GM21367 (cell line): ENCODE measurements at regions not wholly inside any gene's neighbourhood (a gene's known extent, or its start where the extent isn't known, plus 50 kb on each side); places are given as distances from the start of the nearest gene placed in this dataset.

Experiments
- ATAC-seq: cut with Tn5 transposase; IDR thresholded peaks from one replicate; pipeline ENCODE4 v1.9.1; 2021; ENCODE audit not compliant: unreplicated experiment

DNA sequence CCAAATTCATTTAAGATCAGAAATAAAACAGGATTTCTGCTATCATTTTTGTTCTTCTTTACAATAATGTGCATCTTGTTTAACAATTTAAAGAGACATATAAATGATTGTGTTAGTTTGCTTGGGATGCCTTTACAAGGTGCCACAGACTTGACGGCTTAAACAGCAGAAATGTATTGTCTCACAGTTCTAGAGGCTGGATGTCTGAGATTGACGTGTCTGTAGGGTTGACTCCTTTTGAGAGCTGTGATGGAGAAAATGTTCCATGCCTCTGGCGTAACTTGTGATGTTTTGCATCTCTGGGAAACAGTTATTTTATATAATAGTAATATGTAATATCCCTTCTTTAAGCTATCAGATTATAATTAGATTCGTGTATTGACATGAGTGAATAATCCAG lies 1091.6 kb upstream of the PRMT6 start:
- no peak for ATAC-seq

- no peak for ATAC-seq
Observed at GRCh38 chr1:105997516-105997915, 1059.0 kb upstream of the PRMT6 start.

GRCh38 chr1:106022312-106022902 lies 1034.1 kb upstream of the PRMT6 start:
- no peak for ATAC-seq

DNA sequence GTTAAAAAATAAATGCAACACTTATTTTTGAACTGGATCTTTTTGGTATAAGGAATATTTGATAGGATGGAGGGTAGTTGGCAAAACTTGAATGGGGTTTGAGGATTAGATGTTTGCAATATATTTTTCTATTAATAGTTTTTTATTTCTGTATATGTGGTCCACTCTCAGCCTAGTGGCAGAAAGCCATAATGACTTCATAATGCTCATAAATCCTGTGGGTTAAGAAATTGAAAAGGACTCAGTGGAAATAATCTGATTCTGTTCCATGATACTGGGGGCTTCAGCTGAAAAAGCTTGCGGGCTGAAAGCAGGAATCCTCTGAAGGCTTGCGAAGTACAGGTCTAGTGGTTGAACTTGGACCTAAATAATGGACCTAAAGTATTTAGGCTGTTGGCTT lies 1028.6 kb upstream of the PRMT6 start:
- no peak for ATAC-seq

DNA sequence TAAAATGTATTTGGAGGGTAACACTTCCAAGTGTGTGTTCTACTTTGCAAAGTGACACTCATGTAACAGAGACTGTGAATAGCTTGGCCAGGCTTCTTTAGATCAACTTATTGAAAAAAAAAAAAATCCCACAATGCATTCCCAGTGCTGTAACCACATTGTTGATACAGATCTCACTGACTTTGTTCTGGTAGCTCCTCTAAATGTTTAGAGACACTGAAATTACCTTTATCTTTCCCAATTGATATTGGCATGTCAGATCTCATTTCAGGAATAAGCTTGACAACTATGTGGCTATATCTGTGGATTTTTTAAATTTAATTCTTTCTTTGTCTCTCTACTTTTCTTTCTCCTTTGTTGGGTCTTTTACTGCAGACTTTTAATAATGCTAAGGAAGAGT lies 1018.9 kb upstream of the PRMT6 start:
- no peak for ATAC-seq

DNA sequence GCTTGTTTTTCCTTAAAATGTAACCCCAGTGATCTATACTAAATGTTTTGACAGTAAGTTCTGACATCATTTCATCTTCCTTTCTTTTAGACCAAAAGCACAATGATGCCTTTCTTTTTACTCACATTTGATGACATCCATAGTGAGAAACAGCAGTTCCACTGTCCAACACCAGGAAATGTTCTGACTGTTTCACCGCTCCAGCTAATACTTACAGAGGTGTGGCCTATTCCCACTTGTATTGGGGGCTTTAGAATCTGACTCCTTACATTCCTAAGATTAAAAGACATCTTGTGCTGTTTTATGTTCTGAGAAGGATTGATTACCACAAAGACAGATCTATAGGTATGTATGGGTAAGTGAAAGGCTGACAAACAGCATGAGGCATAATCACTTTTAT lies 1018.2 kb upstream of the PRMT6 start:
- ATAC-seq = no peak

- ATAC-seq = no peak
Observed at GRCh38 chr1:106043971-106044370, 1012.5 kb upstream of the PRMT6 start.

- no peak for ATAC-seq
Observed at GRCh38 chr1:106047210-106047609, 1009.3 kb upstream of the PRMT6 start.

GRCh38 chr1:106049595-106049994 lies 1006.9 kb upstream of the PRMT6 start:
- ATAC-seq = no peak

- no peak for ATAC-seq
Observed at GRCh38 chr1:106055855-106056254, 1000.6 kb upstream of the PRMT6 start.

- no peak for ATAC-seq
Observed at GRCh38 chr1:106061586-106062495, 994.6 kb upstream of the PRMT6 start.

DNA sequence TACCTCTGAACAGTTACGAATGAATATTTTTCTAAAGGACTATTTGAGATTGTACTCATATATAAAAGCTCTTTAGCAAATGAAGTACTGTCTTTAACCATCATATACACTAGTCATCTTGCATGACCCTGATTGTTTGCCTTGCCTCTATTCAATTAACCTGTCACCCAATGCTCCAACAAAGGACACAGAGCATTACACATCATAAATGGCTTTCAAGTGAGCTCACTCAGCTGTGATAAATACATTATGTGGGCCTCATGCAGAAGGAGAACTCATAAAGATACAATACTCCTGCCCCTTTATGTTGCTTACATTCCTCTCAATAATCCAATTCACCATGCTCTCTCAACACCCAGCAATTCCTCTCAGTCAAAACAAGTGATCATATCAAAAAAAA lies 993.0 kb upstream of the PRMT6 start:
- no peak for ATAC-seq

DNA sequence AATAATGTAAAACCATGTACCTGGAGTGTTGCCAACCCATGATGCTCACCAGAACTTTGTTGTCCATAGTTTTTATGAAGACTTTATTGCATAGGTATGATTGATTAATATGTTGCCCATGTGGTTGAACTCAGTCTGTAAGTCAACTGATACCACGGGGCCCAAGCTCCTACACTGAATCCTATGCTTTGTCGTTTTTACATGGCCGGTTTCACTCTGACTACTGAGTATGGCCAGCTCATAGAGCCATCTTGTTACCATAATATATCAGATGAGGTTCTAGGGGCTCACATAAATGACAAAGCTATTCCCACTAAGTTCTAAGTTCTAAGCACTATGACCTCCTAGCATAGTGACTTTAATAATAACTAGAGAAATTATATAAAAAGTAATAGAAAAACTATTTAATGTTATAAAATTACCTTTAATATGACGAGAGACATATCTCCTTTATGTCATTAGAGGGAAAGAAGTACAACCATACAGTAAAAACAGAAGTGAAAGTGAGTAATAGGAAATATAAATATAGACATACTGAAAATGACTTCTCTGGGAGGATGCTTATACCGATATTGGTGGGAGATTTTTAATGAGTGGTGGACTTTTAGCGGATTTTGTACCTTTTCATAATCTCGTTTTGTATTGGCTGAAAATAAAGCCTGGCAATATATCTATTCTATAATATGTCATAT lies 983.4 kb upstream of the PRMT6 start:
- ATAC-seq = peak; percentile 90

DNA sequence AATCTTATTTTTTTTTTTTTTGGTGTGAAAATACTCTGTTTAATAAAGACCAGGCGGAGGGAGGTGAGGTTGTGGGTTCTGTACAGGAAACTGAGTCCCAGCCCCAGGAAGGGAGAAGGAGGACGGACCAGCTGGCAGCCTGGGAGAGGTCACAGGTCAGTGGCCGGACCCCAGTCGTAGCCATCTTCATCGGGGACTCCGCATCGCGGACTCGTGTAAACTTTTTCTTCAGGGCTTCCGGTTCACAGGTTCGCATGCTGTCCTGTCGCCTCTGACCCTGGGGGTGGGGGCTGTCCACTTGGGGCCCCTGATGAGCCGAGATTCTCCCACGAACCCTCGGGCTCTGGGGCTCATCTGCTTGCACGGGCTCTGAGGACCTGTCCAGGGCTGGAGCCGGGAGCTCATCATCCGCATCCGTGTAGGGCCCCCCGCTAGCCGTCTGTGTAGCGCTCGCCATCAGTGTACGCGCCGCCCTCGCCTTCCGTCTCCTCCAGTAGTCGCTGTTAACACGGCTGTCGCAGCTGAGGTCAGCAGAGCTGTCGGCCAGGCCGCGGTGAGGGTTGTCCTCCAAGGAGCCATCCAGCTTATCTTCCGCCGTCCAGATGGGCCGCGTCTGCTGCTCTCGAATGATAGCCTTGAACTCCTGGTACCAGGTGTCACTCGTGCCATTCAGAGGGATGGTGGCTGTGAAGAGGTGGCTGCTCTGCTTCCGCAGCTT lies 975.7 kb upstream of the PRMT6 start:
- no peak for ATAC-seq

GRCh38 chr1:106111044-106111443 lies 945.4 kb upstream of the PRMT6 start:
- ATAC-seq = no peak

DNA sequence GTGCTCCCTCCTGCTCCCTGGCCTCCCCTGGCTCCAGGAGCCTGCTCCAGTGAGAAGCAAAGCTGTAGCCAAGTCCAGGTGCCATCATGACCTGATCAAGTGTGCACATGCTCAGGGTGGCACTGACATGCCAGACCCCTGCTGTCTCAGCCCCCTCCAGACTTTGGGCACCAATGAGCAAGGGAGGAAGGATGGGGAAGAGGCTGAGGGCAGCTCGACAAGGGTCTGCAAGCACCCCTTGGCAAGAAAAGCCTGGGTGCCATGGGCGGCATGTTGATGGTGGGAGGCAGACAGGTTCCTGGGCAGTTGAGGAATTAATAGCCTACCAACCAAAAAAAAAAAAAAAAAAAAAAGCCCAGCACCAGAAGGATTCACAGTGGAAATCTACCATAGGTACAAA lies 942.6 kb upstream of the PRMT6 start:
- no peak for ATAC-seq

- no peak for ATAC-seq
Observed at GRCh38 chr1:106120789-106121188, 935.7 kb upstream of the PRMT6 start.

DNA sequence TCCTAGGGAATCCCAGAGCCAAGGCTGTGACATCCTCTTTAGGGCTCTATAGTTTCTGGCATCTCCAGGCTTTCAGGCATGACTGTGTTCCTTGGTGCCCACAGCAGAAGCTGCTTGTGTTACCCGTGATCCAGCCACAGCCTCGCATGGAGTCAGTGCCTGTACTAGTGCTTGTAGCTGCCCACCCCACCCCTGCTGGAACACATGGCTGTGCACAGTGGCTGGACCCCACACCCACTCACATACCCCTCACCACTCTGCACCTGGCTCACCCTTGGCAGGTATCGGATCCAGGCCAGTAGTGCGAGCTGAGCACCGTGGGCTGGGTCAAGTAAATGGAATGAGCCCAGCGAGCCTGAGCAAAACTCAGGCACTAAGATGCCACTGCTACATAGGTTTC lies 934.7 kb upstream of the PRMT6 start:
- no peak for ATAC-seq

- ATAC-seq = no peak
Observed at GRCh38 chr1:106134561-106134960, 921.9 kb upstream of the PRMT6 start.

GRCh38 chr1:106173101-106173500 lies 883.4 kb upstream of the PRMT6 start:
- ATAC-seq = no peak

GRCh38 chr1:106178791-106179190 lies 877.7 kb upstream of the PRMT6 start:
- no peak for ATAC-seq
